HCT116 (cell line): ENCODE measurements at regions not wholly inside any gene's neighbourhood (a gene's known extent, or its start where the extent isn't known, plus 50 kb on each side); places are given as distances from the start of the nearest gene placed in this dataset.

ENCODE experiments used
- ATAC-seq: fragments of 200-7000 bp; cut with Tn5 transposase; 2 replicates; pipeline ENCODE4 v1.9.1; 2020; ENCODE audit warnings: mild to moderate bottlenecking, moderate library complexity
- BruUV-seq: library from RNA; stranded (reverse); fragments of 400-500 nt; replicated peaks from 2 replicates; lab custom pipeline; 2021; lab: Mats Ljungman, UMichigan
- CTCF ChIA-PET: fragments of 300-600 bp; sonication (Branson Sonifier 250); formaldehyde crosslinking; loops from one replicate; lab custom pipeline; 2021; ENCODE audit warnings: antibody characterized with exemption; lab: Charles Lee
- POLR2A ChIA-PET: fragments of 300-600, 350-600 bp; sonication (Branson Sonifier 250); formaldehyde crosslinking; loops from one replicate; lab custom pipeline; 2021; ENCODE audit warnings: antibody characterized with exemption; lab: Charles Lee
- RAD21 ChIA-PET, 2 experiments: fragments of 300-600 bp; sonication (Branson Sonifier 250); formaldehyde crosslinking; loops; one replicate each; lab custom pipeline; 2023; ENCODE audit warnings: low total read pairs in 2 of 2; ENCODE audit not compliant: uncharacterized antibody in 2 of 2, unreplicated experiment in 2 of 2, low non-redundant PET in 1 of 2; lab: Charles Lee
- DNase-seq: peaks from one replicate; pipeline ENCODE4 v3.0.0-alpha.2; 2010; ENCODE audit warnings: low read depth, low spot score
- H2AFZ ChIP-seq: fragments of 200-600 bp; shearing (Covaris generic), sonication (generic); 2 replicates; pipeline ENCODE4 v1.6.1; 2017; ENCODE audit warnings: low read depth, mixed run types, mixed read lengths, antibody characterized with exemption, low read length; ENCODE audit not compliant: poor library complexity, severe bottlenecking
- H3K27ac ChIP-seq: 2 replicates; pipeline ENCODE4 v1.5.1; 2012; ENCODE audit warnings: low read depth, low read length
- H3K27me3 ChIP-seq: fragments of 200-600 bp; sonication (generic); 2 replicates; pipeline ENCODE4 v1.6.1; 2016; ENCODE audit warnings: mixed run types, low read length, mixed read lengths; ENCODE audit not compliant: insufficient read depth
- H3K36me3 ChIP-seq, 2 experiments: fragments of 200-500 bp in 1 of 2; fragments of 200-600 bp in 1 of 2; sonication (Bioruptor generic) in 1 of 2; sonication (generic) in 1 of 2; 2 replicates each; pipeline versions ENCODE4 v1.5.1 to v1.6.1; 2014 to 2016; ENCODE audit warnings: low read length in 2 of 2, inconsistent platforms in 1 of 2, mixed read lengths in 1 of 2, mixed run types in 1 of 2; ENCODE audit not compliant: insufficient read depth in 2 of 2, control insufficient read depth in 1 of 2
- H3K4me1 ChIP-seq, 2 experiments: fragments of 200-600 bp in 1 of 2; sonication (generic) in 1 of 2; 2 replicates each; pipeline versions ENCODE4 v1.5.1 to v1.6.1; 2012 to 2017; ENCODE audit warnings: low read length in 2 of 2, inconsistent platforms in 1 of 2, mild to moderate bottlenecking in 1 of 2, mixed read lengths in 1 of 2, mixed run types in 1 of 2, moderate library complexity in 1 of 2; ENCODE audit not compliant: insufficient read depth in 2 of 2, control insufficient read depth in 1 of 2
- H3K4me2 ChIP-seq: fragments of 200-600 bp; sonication (generic); 2 replicates; pipeline ENCODE4 v1.6.1; 2017; ENCODE audit warnings: mixed run types, low read length, mixed read lengths
- H3K4me3 ChIP-seq, 2 experiments: fragments of 200-600 bp in 1 of 2; sonication (generic) in 1 of 2; replicated peaks in 1 of 2; 2 replicates each; pipeline ENCODE4 v1.5.1; 2011 to 2016; ENCODE audit warnings: low read length in 2 of 2, control low read depth in 1 of 2, low read depth in 1 of 2, mild to moderate bottlenecking in 1 of 2, mixed read lengths in 1 of 2, mixed run types in 1 of 2
- H3K79me2 ChIP-seq: fragments of 200-600 bp; sonication (generic); 2 replicates; pipeline ENCODE4 v1.6.1; 2017; ENCODE audit warnings: mild to moderate bottlenecking, mixed run types, low read length, moderate library complexity, mixed read lengths; ENCODE audit not compliant: insufficient read depth
- H3K9ac ChIP-seq: fragments of 200-600 bp; sonication (generic); 2 replicates; pipeline ENCODE4 v1.6.1; 2016; ENCODE audit warnings: low read length, mixed read lengths
- H3K9me2 ChIP-seq: fragments of 200-600 bp; sonication (generic), shearing (Covaris generic); 2 replicates; pipeline ENCODE4 v1.6.1; 2017; ENCODE audit warnings: mixed run types, mild to moderate bottlenecking, moderate library complexity; ENCODE audit not compliant: insufficient read depth
- H3K9me3 ChIP-seq, 2 experiments: fragments of 200-500 bp in 1 of 2; fragments of 200-600 bp in 1 of 2; sonication (Bioruptor generic) in 1 of 2; sonication (generic) in 1 of 2; 2 replicates each; pipeline ENCODE4 v1.6.1; 2014 to 2017; ENCODE audit warnings: low read length in 2 of 2, mixed read lengths in 2 of 2, inconsistent platforms in 1 of 2, low read depth in 1 of 2, mild to moderate bottlenecking in 1 of 2, mixed run types in 1 of 2, moderate library complexity in 1 of 2; ENCODE audit not compliant: control insufficient read depth in 1 of 2, insufficient read depth in 1 of 2
- H4K20me1 ChIP-seq: fragments of 200-600 bp; sonication (generic), shearing (Covaris generic); 2 replicates; pipeline ENCODE4 v1.6.1; 2017; ENCODE audit warnings: mixed run types, mild to moderate bottlenecking, moderate library complexity; ENCODE audit not compliant: insufficient read depth
- CBX3 ChIP-seq: IDR thresholded peaks from 2 replicates; pipeline ENCODE4 v1.6.1; 2012; ENCODE audit warnings: low read depth
- EGR1 ChIP-seq: IDR thresholded peaks from 2 replicates; pipeline ENCODE4 v1.6.1; 2012; ENCODE audit warnings: low read depth
- EZH2 ChIP-seq: fragments of 200-600 bp; sonication (generic); IDR thresholded peaks from 2 replicates; pipeline ENCODE4 v1.6.1; 2017; ENCODE audit warnings: antibody characterized with exemption, mixed run types
- JUND ChIP-seq: IDR thresholded peaks from 2 replicates; pipeline ENCODE4 v1.6.1; 2012
- REST ChIP-seq: IDR thresholded peaks from 2 replicates; pipeline ENCODE4 v1.6.1; 2012; ENCODE audit warnings: low read depth
- SIN3A ChIP-seq: IDR thresholded peaks from 2 replicates; pipeline ENCODE4 v1.6.1; 2012; ENCODE audit warnings: low read depth
- SP1 ChIP-seq: IDR thresholded peaks from 2 replicates; pipeline ENCODE4 v1.6.1; 2012; ENCODE audit warnings: low read depth
- SRF ChIP-seq: IDR thresholded peaks from 2 replicates; pipeline ENCODE4 v1.6.1; 2012; ENCODE audit warnings: low read depth
- TCF7L2 ChIP-seq: IDR thresholded peaks from 2 replicates; pipeline ENCODE4 v1.7.0; 2011; ENCODE audit warnings: borderline replicate concordance, inconsistent platforms; ENCODE audit not compliant: insufficient read depth, insufficient read length; ENCODE audit errors: extremely low read depth
- YY1 ChIP-seq: IDR thresholded peaks from 2 replicates; pipeline ENCODE4 v1.6.1; 2011; ENCODE audit warnings: low read length, low read depth, moderate library complexity, mild to moderate bottlenecking; ENCODE audit not compliant: insufficient replicate concordance; ENCODE audit errors: extremely low read depth
- ZFX ChIP-seq: fragments of 450-650 bp; IDR thresholded peaks from 2 replicates; pipeline ENCODE4 v1.6.1; 2017
- intact Hi-C: fragments of 100-400 bp; cut with micrococcal nuclease; formaldehyde crosslinking; loops from 2 replicates; pipeline ENCODE4 v1.10.0; 2022
- TF ChIP-seq, protein P1 (sequence below): IDR thresholded peaks from 2 replicates; pipeline ENCODE4 v1.6.1; 2011; ENCODE audit warnings: mild to moderate bottlenecking, low read length, moderate library complexity; ENCODE audit not compliant: insufficient replicate concordance; ENCODE audit errors: extremely low read depth
- TF ChIP-seq, protein P2 (sequence below): IDR thresholded peaks from 2 replicates; pipeline ENCODE4 v1.6.1; 2012

DNA sequence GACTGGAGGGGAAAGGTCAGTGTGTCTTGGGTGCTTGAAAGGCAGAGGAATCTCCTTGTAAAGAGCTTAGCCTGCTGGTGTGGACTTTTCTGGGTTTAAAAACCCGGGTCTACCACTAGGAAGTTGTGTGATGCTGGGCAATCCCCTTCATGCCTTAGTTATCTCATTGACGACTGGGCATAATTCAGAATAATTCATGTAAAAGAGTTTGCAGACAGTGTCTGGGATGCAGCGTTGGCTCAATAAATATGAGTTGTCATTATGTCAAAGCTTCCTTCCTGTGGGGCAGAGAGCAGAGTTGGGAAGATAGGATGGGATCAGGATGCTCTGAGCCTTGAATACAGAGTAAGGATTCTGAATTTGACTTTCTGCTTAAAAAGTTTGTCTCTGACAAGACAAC is 196.4 kb downstream of the ADRA2A start:
- no peaks in the 10 kb centered on the region for H3K4me1 ChIP-seq
- H3K79me2 ChIP-seq = no peaks in the 10 kb centered on the region
- no peak for TF ChIP-seq SRF
- TF ChIP-seq, protein P1, sequence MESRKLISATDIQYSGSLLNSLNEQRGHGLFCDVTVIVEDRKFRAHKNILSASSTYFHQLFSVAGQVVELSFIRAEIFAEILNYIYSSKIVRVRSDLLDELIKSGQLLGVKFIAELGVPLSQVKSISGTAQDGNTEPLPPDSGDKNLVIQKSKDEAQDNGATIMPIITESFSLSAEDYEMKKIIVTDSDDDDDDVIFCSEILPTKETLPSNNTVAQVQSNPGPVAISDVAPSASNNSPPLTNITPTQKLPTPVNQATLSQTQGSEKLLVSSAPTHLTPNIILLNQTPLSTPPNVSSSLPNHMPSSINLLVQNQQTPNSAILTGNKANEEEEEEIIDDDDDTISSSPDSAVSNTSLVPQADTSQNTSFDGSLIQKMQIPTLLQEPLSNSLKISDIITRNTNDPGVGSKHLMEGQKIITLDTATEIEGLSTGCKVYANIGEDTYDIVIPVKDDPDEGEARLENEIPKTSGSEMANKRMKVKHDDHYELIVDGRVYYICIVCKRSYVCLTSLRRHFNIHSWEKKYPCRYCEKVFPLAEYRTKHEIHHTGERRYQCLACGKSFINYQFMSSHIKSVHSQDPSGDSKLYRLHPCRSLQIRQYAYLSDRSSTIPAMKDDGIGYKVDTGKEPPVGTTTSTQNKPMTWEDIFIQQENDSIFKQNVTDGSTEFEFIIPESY = no peak
- TF ChIP-seq YY1 = no peak
- TF ChIP-seq EZH2 = no peak
- TF ChIP-seq CBX3 = no peak
- TF ChIP-seq ZFX = no peak
- TF ChIP-seq EGR1 = no peak
- TF ChIP-seq JUND = no peak
- ATAC-seq (no peak), DNase-seq (no peak)
- POLR2A ChIA-PET = no interaction called here
- H3K27me3 ChIP-seq = peaks cover 56% of the 10 kb centered on the region
- no peak overlapping the region for H2AFZ ChIP-seq
- no peaks in the 10 kb centered on the region for H3K36me3 ChIP-seq
- BruUV-seq = no TSS peak
- no peak overlapping the region for H3K9ac ChIP-seq
- CTCF ChIA-PET = no interaction called here
- RAD21 ChIA-PET = no interaction called here
- no peaks in the 10 kb centered on the region for H3K9me2 ChIP-seq
- H3K4me3 ChIP-seq = no peak overlapping the region
- H4K20me1 ChIP-seq = no peaks in the 10 kb centered on the region
- no peak overlapping the region for H3K27ac ChIP-seq
- no peak overlapping the region for H3K4me2 ChIP-seq
- intact Hi-C loops = no loop called here
- H3K9me3 ChIP-seq = no peaks in the 10 kb centered on the region

- Histone ChIP-seq H3K9ac (no peak overlapping the region), H3K4me2 (no peak overlapping the region), H3K9me2 (no peaks in the 10 kb centered on the region), H3K27ac (no peak overlapping the region), H2AFZ (no peak overlapping the region), H3K4me3 (no peak overlapping the region), H3K27me3 (peaks cover 52% of the 10 kb centered on the region), H4K20me1 (no peaks in the 10 kb centered on the region), H3K79me2 (no peaks in the 10 kb centered on the region), H3K9me3 (no peaks in the 10 kb centered on the region), H3K4me1 (no peaks in the 10 kb centered on the region), H3K36me3 (no peaks in the 10 kb centered on the region)
- CTCF ChIA-PET = no interaction called here
- BruUV-seq = no TSS peak
- ATAC-seq (no peak), DNase-seq (no peak)
- RAD21 ChIA-PET = no interaction called here
- POLR2A ChIA-PET = no interaction called here
- no peak for TF ChIP-seq REST
- TF ChIP-seq, protein P2, sequence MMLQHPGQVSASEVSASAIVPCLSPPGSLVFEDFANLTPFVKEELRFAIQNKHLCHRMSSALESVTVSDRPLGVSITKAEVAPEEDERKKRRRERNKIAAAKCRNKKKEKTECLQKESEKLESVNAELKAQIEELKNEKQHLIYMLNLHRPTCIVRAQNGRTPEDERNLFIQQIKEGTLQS = no peak
- no peak for TF ChIP-seq TCF7L2
- no peak for TF ChIP-seq ZFX
- no peak for TF ChIP-seq SIN3A
- TF ChIP-seq SP1 = no peak
- no peak for TF ChIP-seq EGR1
- intact Hi-C loops = no loop called here
Observed at GRCh38 chr10:111273635-111274034, 196.8 kb downstream of the ADRA2A start.
